Upper lobe of right lung (tissue), 1 donor: ENCODE measurements at regions not wholly inside any gene's neighbourhood (a gene's known extent, or its start where the extent isn't known, plus 50 kb on each side); places are given as distances from the start of the nearest gene placed in this dataset.

Source experiments
- ATAC-seq: fragments of 200-7000 bp; cut with Tn5 transposase; one replicate; pipeline ENCODE4 v1.9.1; 2020; ENCODE audit warnings: mild to moderate bottlenecking, moderate library complexity
- DNase-seq: peaks from one replicate; pipeline ENCODE4 v3.0.0-alpha.2; 2020
- H3K27ac ChIP-seq: fragments of 200-600 bp; one replicate; pipeline ENCODE4 v1.8.0; 2022
- H3K27me3 ChIP-seq: fragments of 200-600 bp; one replicate; pipeline ENCODE4 v1.8.0; 2022; ENCODE audit warnings: mild to moderate bottlenecking
- H3K36me3 ChIP-seq: fragments of 200-600 bp; one replicate; pipeline ENCODE4 v1.8.0; 2022
- H3K4me1 ChIP-seq: fragments of 200-600 bp; one replicate; pipeline ENCODE4 v1.8.0; 2022
- H3K4me3 ChIP-seq: fragments of 200-600 bp; one replicate; pipeline ENCODE4 v1.8.0; 2022; ENCODE audit warnings: mild to moderate bottlenecking
- H3K9me3 ChIP-seq: fragments of 200-600 bp; one replicate; pipeline ENCODE4 v1.8.0; 2022
- intact Hi-C: fragments of 100-400 bp; cut with DNase I; formaldehyde crosslinking; loops from one replicate; pipeline ENCODE4 v1.11.0; 2022
- TF ChIP-seq, protein P1 (sequence below): fragments of 200-600 bp; IDR thresholded peaks from one replicate; pipeline ENCODE4 v1.8.0; 2022; ENCODE audit warnings: antibody characterized with exemption
- donor health status: DM: no; HTN: yes; CAD: no; lungs with severe emphysema.

- DNase-seq = no peak
- intact Hi-C loops = no loop called here
- Histone ChIP-seq H3K4me1 (no peaks in the 10 kb centered on the region), H3K27me3 (no peaks in the 10 kb centered on the region), H3K9me3 (no peaks in the 10 kb centered on the region), H3K27ac (no peak overlapping the region), H3K4me3 (no peak overlapping the region), H3K36me3 (no peaks in the 10 kb centered on the region)
- no peak for ATAC-seq
- TF ChIP-seq, protein P1, sequence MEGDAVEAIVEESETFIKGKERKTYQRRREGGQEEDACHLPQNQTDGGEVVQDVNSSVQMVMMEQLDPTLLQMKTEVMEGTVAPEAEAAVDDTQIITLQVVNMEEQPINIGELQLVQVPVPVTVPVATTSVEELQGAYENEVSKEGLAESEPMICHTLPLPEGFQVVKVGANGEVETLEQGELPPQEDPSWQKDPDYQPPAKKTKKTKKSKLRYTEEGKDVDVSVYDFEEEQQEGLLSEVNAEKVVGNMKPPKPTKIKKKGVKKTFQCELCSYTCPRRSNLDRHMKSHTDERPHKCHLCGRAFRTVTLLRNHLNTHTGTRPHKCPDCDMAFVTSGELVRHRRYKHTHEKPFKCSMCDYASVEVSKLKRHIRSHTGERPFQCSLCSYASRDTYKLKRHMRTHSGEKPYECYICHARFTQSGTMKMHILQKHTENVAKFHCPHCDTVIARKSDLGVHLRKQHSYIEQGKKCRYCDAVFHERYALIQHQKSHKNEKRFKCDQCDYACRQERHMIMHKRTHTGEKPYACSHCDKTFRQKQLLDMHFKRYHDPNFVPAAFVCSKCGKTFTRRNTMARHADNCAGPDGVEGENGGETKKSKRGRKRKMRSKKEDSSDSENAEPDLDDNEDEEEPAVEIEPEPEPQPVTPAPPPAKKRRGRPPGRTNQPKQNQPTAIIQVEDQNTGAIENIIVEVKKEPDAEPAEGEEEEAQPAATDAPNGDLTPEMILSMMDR = no peak
Measured at GRCh38 chr18:54675076-54675475, 84.0 kb downstream of the DYNAP start.

- intact Hi-C loops = no loop called here
Measured at GRCh38 chr18:54679318-54680149, 88.5 kb downstream of the DYNAP start.

GRCh38 chr18:54684784-54685183 is 93.7 kb downstream of the DYNAP start:
- no peak for DNase-seq
- no peaks in the 10 kb centered on the region for H3K9me3 ChIP-seq
- H3K36me3 ChIP-seq = no peaks in the 10 kb centered on the region
- peak; percentile 78 for ATAC-seq
- intact Hi-C loops = no loop called here
- no peaks in the 10 kb centered on the region for H3K4me1 ChIP-seq
- H3K4me3 ChIP-seq = no peak overlapping the region
- TF ChIP-seq, protein P1 = no peak
- no peaks in the 10 kb centered on the region for H3K27me3 ChIP-seq
- no peak overlapping the region for H3K27ac ChIP-seq

More at GRCh38 chr18:54679318-54680149, 88.5 kb downstream of the DYNAP start:
- no peaks in the 10 kb centered on the region for H3K36me3 ChIP-seq
- H3K27me3 ChIP-seq = no peaks in the 10 kb centered on the region
- H3K27ac ChIP-seq = no peak overlapping the region
- H3K4me3 ChIP-seq = no peak overlapping the region
- TF ChIP-seq, protein P1 = peak; percentile 50
- DNase-seq (no peak), ATAC-seq (peak; percentile 82)
- no peaks in the 10 kb centered on the region for H3K9me3 ChIP-seq
- H3K4me1 ChIP-seq = no peaks in the 10 kb centered on the region

GRCh38 chr18:54689319-54689718 is 98.3 kb downstream of the DYNAP start:
- H3K27ac ChIP-seq = no peak overlapping the region
- intact Hi-C loops = no loop called here
- H3K9me3 ChIP-seq = no peaks in the 10 kb centered on the region
- TF ChIP-seq, protein P1 = no peak
- H3K4me3 ChIP-seq = no peak overlapping the region
- no peaks in the 10 kb centered on the region for H3K4me1 ChIP-seq
- ATAC-seq (no peak), DNase-seq (no peak)
- no peaks in the 10 kb centered on the region for H3K27me3 ChIP-seq
- H3K36me3 ChIP-seq = no peaks in the 10 kb centered on the region

- H3K27me3 ChIP-seq = no peaks in the 10 kb centered on the region
- intact Hi-C loops = no loop called here
- no peaks in the 10 kb centered on the region for H3K9me3 ChIP-seq
- no peak overlapping the region for H3K27ac ChIP-seq
- H3K4me3 ChIP-seq = no peak overlapping the region
- H3K36me3 ChIP-seq = no peaks in the 10 kb centered on the region
- TF ChIP-seq, protein P1 = no peak
- no peaks in the 10 kb centered on the region for H3K4me1 ChIP-seq
- no peak for ATAC-seq
- no peak for DNase-seq
Measured at GRCh38 chr18:54690198-54690597, 99.2 kb downstream of the DYNAP start.
